PC-9 (cell line): ENCODE measurements at regions not wholly inside any gene's neighbourhood (a gene's known extent, or its start where the extent isn't known, plus 50 kb on each side); places are given as distances from the start of the nearest gene placed in this dataset.

Experiments
- BruUV-seq: library from RNA; stranded (reverse); fragments of 400-500 nt; replicated peaks from 2 replicates; lab custom pipeline; 2021; lab: Mats Ljungman, UMichigan
- CTCF ChIA-PET: fragments of 300-600 bp; sonication (Branson Sonifier 250); formaldehyde crosslinking; loops from one replicate; lab custom pipeline; 2022; ENCODE audit warnings: antibody characterized with exemption; lab: Charles Lee
- POLR2A ChIA-PET: fragments of 300-600 bp; sonication (Branson Sonifier 250); formaldehyde crosslinking; loops from one replicate; lab custom pipeline; 2022; ENCODE audit warnings: antibody characterized with exemption; ENCODE audit not compliant: unreplicated experiment; lab: Charles Lee
- DNase-seq, 2 experiments: peaks; one replicate each; pipeline versions ENCODE4 v3.0.0 to v3.0.0-alpha.2; 2015 to 2022; ENCODE audit warnings: mixed read lengths in 1 of 2
- H2AFZ ChIP-seq: fragments of 200-600 bp; sonication (generic); 2 replicates; pipeline ENCODE4 v1.8.1; 2017; ENCODE audit warnings: antibody characterized with exemption
- H3F3A ChIP-seq: fragments of 200-600 bp; sonication (generic); 2 replicates; pipeline ENCODE4 v1.8.1; 2017; ENCODE audit warnings: antibody characterized with exemption, mild to moderate bottlenecking, low read depth; ENCODE audit not compliant: insufficient read depth
- H3K27ac ChIP-seq: fragments of 200-600 bp; sonication (generic); 2 replicates; pipeline ENCODE4 v1.6.1; 2016; ENCODE audit warnings: mixed run types
- H3K27me3 ChIP-seq: fragments of 200-600 bp; sonication (generic); 2 replicates; pipeline ENCODE4 v1.6.1; 2016; ENCODE audit warnings: low read depth, mixed run types; ENCODE audit not compliant: insufficient read depth
- H3K36me3 ChIP-seq: fragments of 200-600 bp; sonication (generic); 2 replicates; pipeline ENCODE4 v1.6.1; 2016; ENCODE audit warnings: low read depth, mixed run types
- H3K4me1 ChIP-seq: fragments of 200-600 bp; sonication (generic); replicated peaks from 2 replicates; pipeline ENCODE4 v1.6.1; 2016; ENCODE audit warnings: mixed run types; ENCODE audit not compliant: insufficient read depth
- H3K4me2 ChIP-seq: fragments of 200-600 bp; sonication (generic); 2 replicates; pipeline ENCODE4 v1.6.1; 2017; ENCODE audit warnings: mixed run types
- H3K4me3 ChIP-seq: fragments of 200-600 bp; sonication (generic); 2 replicates; pipeline ENCODE4 v1.6.1; 2016; ENCODE audit warnings: mixed run types
- H3K79me2 ChIP-seq: fragments of 200-600 bp; sonication (generic); 2 replicates; pipeline ENCODE4 v1.6.1; 2017; ENCODE audit warnings: low read depth, mixed run types
- H3K9me2 ChIP-seq: fragments of 200-600 bp; sonication (generic); 2 replicates; pipeline ENCODE4 v1.8.1; 2017; ENCODE audit warnings: mild to moderate bottlenecking; ENCODE audit not compliant: insufficient read depth
- H3K9me3 ChIP-seq: fragments of 200-600 bp; sonication (generic); 2 replicates; pipeline ENCODE4 v1.8.1; 2016; ENCODE audit warnings: low read depth; ENCODE audit not compliant: insufficient read depth
- H4K20me1 ChIP-seq: fragments of 200-600 bp; sonication (generic); 2 replicates; pipeline ENCODE4 v1.8.1; 2017; ENCODE audit not compliant: insufficient read depth
- EZH2 ChIP-seq: fragments of 200-600 bp; sonication (generic); IDR thresholded peaks from 2 replicates; pipeline ENCODE4 v1.8.0; 2017; ENCODE audit warnings: antibody characterized with exemption, low read depth
- intact Hi-C: fragments of 100-400 bp; cut with micrococcal nuclease; formaldehyde crosslinking; loops from one replicate; pipeline ENCODE4 v1.10.0; 2022; ENCODE audit not compliant: unreplicated experiment
- TF ChIP-seq, protein P1 (sequence below): fragments of 200-600 bp; sonication (generic); conservative IDR thresholded peaks from 2 replicates; pipeline ENCODE4 v1.6.1; 2017; ENCODE audit warnings: mixed run types, antibody characterized with exemption, mild to moderate bottlenecking, moderate library complexity

DNA sequence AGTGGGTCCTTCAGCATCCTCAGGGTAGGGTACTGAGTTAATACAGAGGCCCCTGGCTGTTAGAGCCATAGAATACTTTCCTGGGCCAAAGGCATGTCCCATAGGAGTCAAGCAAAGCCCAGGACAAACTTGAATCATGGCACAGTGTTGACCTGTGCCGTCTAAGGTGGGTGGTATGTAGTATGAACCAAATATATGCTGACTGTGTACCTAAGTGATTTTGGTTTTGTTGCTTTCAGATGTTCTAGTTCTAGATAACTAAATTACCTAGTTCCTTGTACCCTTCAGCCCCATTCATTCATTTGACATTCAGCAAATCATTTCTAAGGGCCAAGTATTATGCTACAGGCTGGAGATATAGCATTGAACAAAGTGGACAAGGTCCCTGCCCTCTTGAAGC is 61.3 kb upstream of the GPRC5B start:
- Histone ChIP-seq H3K4me1 (no peaks in the 10 kb centered on the region), H2AFZ (no peak overlapping the region), H3K27me3 (peaks cover 77% of the 10 kb centered on the region), H3K9me3 (no peaks in the 10 kb centered on the region), H3K4me2 (no peak overlapping the region), H3K79me2 (no peaks in the 10 kb centered on the region), H3K9me2 (no peaks in the 10 kb centered on the region), H3K4me3 (no peak overlapping the region), H3K27ac (no peak overlapping the region), H3F3A (no peaks in the 10 kb centered on the region), H4K20me1 (no peaks in the 10 kb centered on the region), H3K36me3 (no peaks in the 10 kb centered on the region)
- DNase-seq = no peak
- ChIA-PET POLR2A (no interaction called here), CTCF (no interaction called here)
- TF ChIP-seq, protein P1, sequence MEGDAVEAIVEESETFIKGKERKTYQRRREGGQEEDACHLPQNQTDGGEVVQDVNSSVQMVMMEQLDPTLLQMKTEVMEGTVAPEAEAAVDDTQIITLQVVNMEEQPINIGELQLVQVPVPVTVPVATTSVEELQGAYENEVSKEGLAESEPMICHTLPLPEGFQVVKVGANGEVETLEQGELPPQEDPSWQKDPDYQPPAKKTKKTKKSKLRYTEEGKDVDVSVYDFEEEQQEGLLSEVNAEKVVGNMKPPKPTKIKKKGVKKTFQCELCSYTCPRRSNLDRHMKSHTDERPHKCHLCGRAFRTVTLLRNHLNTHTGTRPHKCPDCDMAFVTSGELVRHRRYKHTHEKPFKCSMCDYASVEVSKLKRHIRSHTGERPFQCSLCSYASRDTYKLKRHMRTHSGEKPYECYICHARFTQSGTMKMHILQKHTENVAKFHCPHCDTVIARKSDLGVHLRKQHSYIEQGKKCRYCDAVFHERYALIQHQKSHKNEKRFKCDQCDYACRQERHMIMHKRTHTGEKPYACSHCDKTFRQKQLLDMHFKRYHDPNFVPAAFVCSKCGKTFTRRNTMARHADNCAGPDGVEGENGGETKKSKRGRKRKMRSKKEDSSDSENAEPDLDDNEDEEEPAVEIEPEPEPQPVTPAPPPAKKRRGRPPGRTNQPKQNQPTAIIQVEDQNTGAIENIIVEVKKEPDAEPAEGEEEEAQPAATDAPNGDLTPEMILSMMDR = no peak
- no peak for TF ChIP-seq EZH2
- BruUV-seq = no TSS peak
- intact Hi-C loops = no loop called here

GRCh38 chr16:19940195-19940594 is 55.5 kb upstream of the GPRC5B start:
- BruUV-seq = no TSS peak
- intact Hi-C loops = no loop called here
- TF ChIP-seq, protein P1 = no peak
- no peak for TF ChIP-seq EZH2

GRCh38 chr16:19939553-19939952 is 54.9 kb upstream of the GPRC5B start:
- no peak overlapping the region for H2AFZ ChIP-seq
- no peak for DNase-seq
- H3F3A ChIP-seq = no peaks in the 10 kb centered on the region
- no peaks in the 10 kb centered on the region for H3K4me1 ChIP-seq
- ChIA-PET CTCF (no interaction called here), POLR2A (no interaction called here)
- H3K9me3 ChIP-seq = no peaks in the 10 kb centered on the region
- no peaks in the 10 kb centered on the region for H3K79me2 ChIP-seq
- no peaks in the 10 kb centered on the region for H3K36me3 ChIP-seq
- peaks cover 83% of the 10 kb centered on the region for H3K27me3 ChIP-seq
- no peaks in the 10 kb centered on the region for H3K9me2 ChIP-seq
- BruUV-seq = no TSS peak
- H3K27ac ChIP-seq = no peak overlapping the region
- no peak overlapping the region for H3K4me3 ChIP-seq
- TF ChIP-seq EZH2 = no peak
- H3K4me2 ChIP-seq = no peak overlapping the region
- intact Hi-C loops = no loop called here
- no peaks in the 10 kb centered on the region for H4K20me1 ChIP-seq

More at GRCh38 chr16:19940195-19940594, 55.5 kb upstream of the GPRC5B start:
- no peak overlapping the region for H2AFZ ChIP-seq
- POLR2A ChIA-PET = no interaction called here
- CTCF ChIA-PET = no interaction called here
- H3K36me3 ChIP-seq = no peaks in the 10 kb centered on the region
- H3K9me2 ChIP-seq = no peaks in the 10 kb centered on the region
- H3K79me2 ChIP-seq = no peaks in the 10 kb centered on the region
- H3K4me1 ChIP-seq = no peaks in the 10 kb centered on the region
- H4K20me1 ChIP-seq = no peaks in the 10 kb centered on the region
- H3K4me3 ChIP-seq = no peak overlapping the region
- H3F3A ChIP-seq = no peaks in the 10 kb centered on the region
- DNase-seq = no peak
- H3K9me3 ChIP-seq = no peaks in the 10 kb centered on the region
- no peak overlapping the region for H3K27ac ChIP-seq
- H3K4me2 ChIP-seq = no peak overlapping the region
- H3K27me3 ChIP-seq = peaks cover 80% of the 10 kb centered on the region

GRCh38 chr16:19938536-19938935 is 53.9 kb upstream of the GPRC5B start:
- CTCF ChIA-PET = no interaction called here
- no TSS peak for BruUV-seq

More at GRCh38 chr16:19938536-19938935, 53.9 kb upstream of the GPRC5B start:
- Histone ChIP-seq H3F3A (no peaks in the 10 kb centered on the region), H3K4me3 (no peak overlapping the region), H3K36me3 (no peaks in the 10 kb centered on the region), H3K9me3 (no peaks in the 10 kb centered on the region), H3K27me3 (peaks cover 86% of the 10 kb centered on the region), H3K79me2 (no peaks in the 10 kb centered on the region), H3K27ac (no peak overlapping the region), H3K4me1 (no peaks in the 10 kb centered on the region), H2AFZ (no peak overlapping the region), H3K9me2 (no peaks in the 10 kb centered on the region), H3K4me2 (no peak overlapping the region), H4K20me1 (no peaks in the 10 kb centered on the region)
- intact Hi-C loops = no loop called here
- DNase-seq = no peak
- POLR2A ChIA-PET = no interaction called here
- TF ChIP-seq EZH2 = no peak
- TF ChIP-seq, protein P1 = no peak
